ENCODE measurements at regions not wholly inside any gene's neighbourhood (a gene's known extent, or its start where the extent isn't known, plus 50 kb on each side); places are given as distances from the start of the nearest gene placed in this dataset.

- Histone ChIP-seq H3K36me3 (no peaks in the 10 kb centered on the region), H3K27me3 (no peaks in the 10 kb centered on the region), H3K4me3 (no peak overlapping the region), H3K4me1 (no peaks in the 10 kb centered on the region), H3K27ac (no peak overlapping the region), H3K9me3 (no peaks in the 10 kb centered on the region)
- DNase-seq (no peak), ATAC-seq (no peak)
- TF ChIP-seq CTCF (IDR thresholded peaks at IDR 0.05), result no peak
- intact Hi-C loops (cut with DNase I), result no loop called here
Measured at GRCh38 chr4:188411805-188412204, 272.6 kb downstream of the TRIML1 start.

- Histone ChIP-seq H3K27me3 (no peaks in the 10 kb centered on the region), H3K4me3 (no peak overlapping the region), H3K36me3 (no peaks in the 10 kb centered on the region), H3K27ac (no peak overlapping the region), H3K4me1 (no peaks in the 10 kb centered on the region), H3K9me3 (no peaks in the 10 kb centered on the region)
- TF ChIP-seq CTCF (IDR thresholded peaks at IDR 0.05), result no peak
- DNase-seq (no peak), ATAC-seq (no peak)
- intact Hi-C loops (cut with DNase I), result no loop called here
Measured at GRCh38 chr4:188412499-188412898, 273.3 kb downstream of the TRIML1 start.

- DNase-seq (no peak), ATAC-seq (no peak)
- Histone ChIP-seq H3K36me3 (no peaks in the 10 kb centered on the region), H3K4me3 (no peak overlapping the region), H3K9me3 (no peaks in the 10 kb centered on the region), H3K27me3 (no peaks in the 10 kb centered on the region), H3K27ac (no peak overlapping the region), H3K4me1 (no peaks in the 10 kb centered on the region)
- TF ChIP-seq CTCF (IDR thresholded peaks at IDR 0.05), result no peak
- intact Hi-C loops (cut with DNase I), result no loop called here
Measured at GRCh38 chr4:188414441-188414840, 275.2 kb downstream of the TRIML1 start.

- ATAC-seq (no peak), DNase-seq (no peak)
- TF ChIP-seq CTCF (IDR thresholded peaks at IDR 0.05), result no peak
- Histone ChIP-seq H3K36me3 (no peaks in the 10 kb centered on the region), H3K27ac (no peak overlapping the region), H3K9me3 (no peaks in the 10 kb centered on the region), H3K4me3 (no peak overlapping the region), H3K4me1 (no peaks in the 10 kb centered on the region), H3K27me3 (no peaks in the 10 kb centered on the region)
- intact Hi-C loops (cut with DNase I), result no loop called here
Measured at GRCh38 chr4:188417181-188417580, 277.9 kb downstream of the TRIML1 start.

GRCh38 chr4:188423039-188423438 lies 283.8 kb downstream of the TRIML1 start:
- Histone ChIP-seq H3K27ac (no peak overlapping the region), H3K4me1 (no peaks in the 10 kb centered on the region), H3K4me3 (no peak overlapping the region), H3K36me3 (no peaks in the 10 kb centered on the region), H3K27me3 (no peaks in the 10 kb centered on the region), H3K9me3 (no peaks in the 10 kb centered on the region)
- no peak for TF ChIP-seq CTCF (IDR thresholded peaks at IDR 0.05)
- DNase-seq, result no peak
- intact Hi-C loops (cut with DNase I), result no loop called here
- no peak for ATAC-seq

- TF ChIP-seq CTCF (IDR thresholded peaks at IDR 0.05), result no peak
- no peak overlapping the region for H3K27ac ChIP-seq
- DNase-seq (no peak), ATAC-seq (no peak)
- H3K4me3 ChIP-seq, result no peak overlapping the region
- H3K36me3 ChIP-seq, result no peaks in the 10 kb centered on the region
- intact Hi-C loops (cut with DNase I), result no loop called here
- H3K27me3 ChIP-seq, result no peaks in the 10 kb centered on the region
- H3K9me3 ChIP-seq, result no peaks in the 10 kb centered on the region
- no peaks in the 10 kb centered on the region for H3K4me1 ChIP-seq
Measured at GRCh38 chr4:188428935-188429334, 289.7 kb downstream of the TRIML1 start.
